ENCODE measurements at regions not wholly inside any gene's neighbourhood (a gene's known extent, or its start where the extent isn't known, plus 50 kb on each side); places are given as distances from the start of the nearest gene placed in this dataset.

GRCh38 chr9:119060629-119061385 is 308.4 kb downstream of the BRINP1 start:
- no peak overlapping the region for H3K4me3 Mint-ChIP-seq
- peaks cover 3% of the 10 kb centered on the region for H3K4me1 Mint-ChIP-seq

More at GRCh38 chr9:119060629-119061385, 308.4 kb downstream of the BRINP1 start:
- DNase-seq (ENCODE audit: low spot score) (no peak), ATAC-seq (no peak)
- Histone ChIP-seq H3K4me3 (no peak overlapping the region), H3K9me2 (ENCODE audit: insufficient read depth) (peaks cover 9% of the 10 kb centered on the region), H3K27me3 (ENCODE audit: insufficient read depth) (no peaks in the 10 kb centered on the region), H3K4me2 (no peak overlapping the region), H2AFZ (no peak overlapping the region; the same call in 1 of the 2 replicates), H4K20me1 (replicated peaks; ENCODE audit: insufficient read depth) (no peaks in the 10 kb centered on the region), H3K27ac (ENCODE audit: low read depth) (no peak overlapping the region), H3K4me1 (ENCODE audit: insufficient read depth) (no peaks in the 10 kb centered on the region), H3F3A (replicated peaks; ENCODE audit: low read depth) (no peaks in the 10 kb centered on the region), H3K36me3 (ENCODE audit: insufficient read depth) (no peaks in the 10 kb centered on the region), H3K79me2 (replicated peaks; ENCODE audit: insufficient read depth) (no peaks in the 10 kb centered on the region)
- TF ChIP-seq ETS1 (IDR thresholded peaks at IDR 0.05) (no peak), STAT1 (IDR thresholded peaks at IDR 0.05; ENCODE audit: unreplicated experiment) (no peak), JUNB (IDR thresholded peaks at IDR 0.05; ENCODE audit: unreplicated experiment) (no peak), CTCF (conservative IDR thresholded peaks at IDR 0.05; ENCODE audit: low read depth in 2 of 2) (no peak), ZNF331 (CRISPR knock-in tag; IDR thresholded peaks at IDR 0.05; ENCODE audit: low read depth) (no peak), CREB1 (CRISPR knock-in tag; IDR thresholded peaks at IDR 0.05; ENCODE audit: low read depth) (no peak), ZNF114 (CRISPR knock-in tag; IDR thresholded peaks at IDR 0.05) (no peak), POLR2AphosphoS5 (IDR thresholded peaks at IDR 0.05; ENCODE audit: low read depth) (no peak), NANOG (IDR thresholded peaks at IDR 0.05; ENCODE audit: borderline replicate concordance) (no peak), EZH2 (IDR thresholded peaks at IDR 0.05; ENCODE audit: low read depth, unreplicated experiment) (no peak), EZH2phosphoT487 (IDR thresholded peaks at IDR 0.05; ENCODE audit: unreplicated experiment) (no peak)
- TF ChIP-seq, protein P1, sequence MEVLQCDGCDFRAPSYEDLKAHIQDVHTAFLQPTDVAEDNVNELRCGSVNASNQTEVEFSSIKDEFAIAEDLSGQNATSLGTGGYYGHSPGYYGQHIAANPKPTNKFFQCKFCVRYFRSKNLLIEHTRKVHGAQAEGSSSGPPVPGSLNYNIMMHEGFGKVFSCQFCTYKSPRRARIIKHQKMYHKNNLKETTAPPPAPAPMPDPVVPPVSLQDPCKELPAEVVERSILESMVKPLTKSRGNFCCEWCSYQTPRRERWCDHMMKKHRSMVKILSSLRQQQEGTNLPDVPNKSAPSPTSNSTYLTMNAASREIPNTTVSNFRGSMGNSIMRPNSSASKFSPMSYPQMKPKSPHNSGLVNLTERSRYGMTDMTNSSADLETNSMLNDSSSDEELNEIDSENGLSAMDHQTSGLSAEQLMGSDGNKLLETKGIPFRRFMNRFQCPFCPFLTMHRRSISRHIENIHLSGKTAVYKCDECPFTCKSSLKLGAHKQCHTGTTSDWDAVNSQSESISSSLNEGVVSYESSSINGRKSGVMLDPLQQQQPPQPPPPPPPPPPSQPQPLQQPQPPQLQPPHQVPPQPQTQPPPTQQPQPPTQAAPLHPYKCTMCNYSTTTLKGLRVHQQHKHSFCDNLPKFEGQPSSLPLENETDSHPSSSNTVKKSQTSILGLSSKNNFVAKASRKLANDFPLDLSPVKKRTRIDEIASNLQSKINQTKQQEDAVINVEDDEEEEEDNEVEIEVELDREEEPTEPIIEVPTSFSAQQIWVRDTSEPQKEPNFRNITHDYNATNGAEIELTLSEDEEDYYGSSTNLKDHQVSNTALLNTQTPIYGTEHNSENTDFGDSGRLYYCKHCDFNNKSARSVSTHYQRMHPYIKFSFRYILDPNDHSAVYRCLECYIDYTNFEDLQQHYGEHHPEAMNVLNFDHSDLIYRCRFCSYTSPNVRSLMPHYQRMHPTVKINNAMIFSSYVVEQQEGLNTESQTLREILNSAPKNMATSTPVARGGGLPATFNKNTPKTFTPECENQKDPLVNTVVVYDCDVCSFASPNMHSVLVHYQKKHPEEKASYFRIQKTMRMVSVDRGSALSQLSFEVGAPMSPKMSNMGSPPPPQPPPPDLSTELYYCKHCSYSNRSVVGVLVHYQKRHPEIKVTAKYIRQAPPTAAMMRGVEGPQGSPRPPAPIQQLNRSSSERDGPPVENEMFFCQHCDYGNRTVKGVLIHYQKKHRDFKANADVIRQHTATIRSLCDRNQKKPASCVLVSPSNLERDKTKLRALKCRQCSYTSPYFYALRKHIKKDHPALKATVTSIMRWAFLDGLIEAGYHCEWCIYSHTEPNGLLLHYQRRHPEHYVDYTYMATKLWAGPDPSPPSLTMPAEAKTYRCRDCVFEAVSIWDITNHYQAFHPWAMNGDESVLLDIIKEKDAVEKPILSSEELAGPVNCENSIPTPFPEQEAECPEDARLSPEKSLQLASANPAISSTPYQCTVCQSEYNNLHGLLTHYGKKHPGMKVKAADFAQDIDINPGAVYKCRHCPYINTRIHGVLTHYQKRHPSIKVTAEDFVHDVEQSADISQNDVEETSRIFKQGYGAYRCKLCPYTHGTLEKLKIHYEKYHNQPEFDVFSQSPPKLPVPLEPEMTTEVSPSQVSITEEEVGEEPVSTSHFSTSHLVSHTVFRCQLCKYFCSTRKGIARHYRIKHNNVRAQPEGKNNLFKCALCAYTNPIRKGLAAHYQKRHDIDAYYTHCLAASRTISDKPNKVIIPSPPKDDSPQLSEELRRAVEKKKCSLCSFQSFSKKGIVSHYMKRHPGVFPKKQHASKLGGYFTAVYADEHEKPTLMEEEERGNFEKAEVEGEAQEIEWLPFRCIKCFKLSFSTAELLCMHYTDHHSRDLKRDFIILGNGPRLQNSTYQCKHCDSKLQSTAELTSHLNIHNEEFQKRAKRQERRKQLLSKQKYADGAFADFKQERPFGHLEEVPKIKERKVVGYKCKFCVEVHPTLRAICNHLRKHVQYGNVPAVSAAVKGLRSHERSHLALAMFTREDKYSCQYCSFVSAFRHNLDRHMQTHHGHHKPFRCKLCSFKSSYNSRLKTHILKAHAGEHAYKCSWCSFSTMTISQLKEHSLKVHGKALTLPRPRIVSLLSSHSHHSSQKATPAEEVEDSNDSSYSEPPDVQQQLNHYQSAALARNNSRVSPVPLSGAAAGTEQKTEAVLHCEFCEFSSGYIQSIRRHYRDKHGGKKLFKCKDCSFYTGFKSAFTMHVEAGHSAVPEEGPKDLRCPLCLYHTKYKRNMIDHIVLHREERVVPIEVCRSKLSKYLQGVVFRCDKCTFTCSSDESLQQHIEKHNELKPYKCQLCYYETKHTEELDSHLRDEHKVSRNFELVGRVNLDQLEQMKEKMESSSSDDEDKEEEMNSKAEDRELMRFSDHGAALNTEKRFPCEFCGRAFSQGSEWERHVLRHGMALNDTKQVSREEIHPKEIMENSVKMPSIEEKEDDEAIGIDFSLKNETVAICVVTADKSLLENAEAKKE (CRISPR knock-in tag; IDR thresholded peaks at IDR 0.05) = no peak
- TF ChIP-seq, protein P2, sequence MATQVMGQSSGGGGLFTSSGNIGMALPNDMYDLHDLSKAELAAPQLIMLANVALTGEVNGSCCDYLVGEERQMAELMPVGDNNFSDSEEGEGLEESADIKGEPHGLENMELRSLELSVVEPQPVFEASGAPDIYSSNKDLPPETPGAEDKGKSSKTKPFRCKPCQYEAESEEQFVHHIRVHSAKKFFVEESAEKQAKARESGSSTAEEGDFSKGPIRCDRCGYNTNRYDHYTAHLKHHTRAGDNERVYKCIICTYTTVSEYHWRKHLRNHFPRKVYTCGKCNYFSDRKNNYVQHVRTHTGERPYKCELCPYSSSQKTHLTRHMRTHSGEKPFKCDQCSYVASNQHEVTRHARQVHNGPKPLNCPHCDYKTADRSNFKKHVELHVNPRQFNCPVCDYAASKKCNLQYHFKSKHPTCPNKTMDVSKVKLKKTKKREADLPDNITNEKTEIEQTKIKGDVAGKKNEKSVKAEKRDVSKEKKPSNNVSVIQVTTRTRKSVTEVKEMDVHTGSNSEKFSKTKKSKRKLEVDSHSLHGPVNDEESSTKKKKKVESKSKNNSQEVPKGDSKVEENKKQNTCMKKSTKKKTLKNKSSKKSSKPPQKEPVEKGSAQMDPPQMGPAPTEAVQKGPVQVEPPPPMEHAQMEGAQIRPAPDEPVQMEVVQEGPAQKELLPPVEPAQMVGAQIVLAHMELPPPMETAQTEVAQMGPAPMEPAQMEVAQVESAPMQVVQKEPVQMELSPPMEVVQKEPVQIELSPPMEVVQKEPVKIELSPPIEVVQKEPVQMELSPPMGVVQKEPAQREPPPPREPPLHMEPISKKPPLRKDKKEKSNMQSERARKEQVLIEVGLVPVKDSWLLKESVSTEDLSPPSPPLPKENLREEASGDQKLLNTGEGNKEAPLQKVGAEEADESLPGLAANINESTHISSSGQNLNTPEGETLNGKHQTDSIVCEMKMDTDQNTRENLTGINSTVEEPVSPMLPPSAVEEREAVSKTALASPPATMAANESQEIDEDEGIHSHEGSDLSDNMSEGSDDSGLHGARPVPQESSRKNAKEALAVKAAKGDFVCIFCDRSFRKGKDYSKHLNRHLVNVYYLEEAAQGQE (IDR thresholded peaks at IDR 0.05; ENCODE audit: unreplicated experiment) = no peak
- Mint-ChIP-seq H3K9me3 (peaks cover 8% of the 10 kb centered on the region; the same call in 2 of the 3 replicates), H3K27me3 (ENCODE audit: insufficient read depth, low read depth, poor library complexity) (no peaks in the 10 kb centered on the region), H3K27ac (no peak overlapping the region), H3K36me3 (ENCODE audit: low read depth) (peaks cover 3% of the 10 kb centered on the region; the same call in 1 of the 3 replicates)

Measured in GM23338 (cell line).